H1 (cell line): ENCODE measurements at regions not wholly inside any gene's neighbourhood (a gene's known extent, or its start where the extent isn't known, plus 50 kb on each side); places are given as distances from the start of the nearest gene placed in this dataset.

Source experiments
- JUN ChIP-seq: IDR thresholded peaks from 2 replicates; pipeline ENCODE4 v1.6.1; 2011; ENCODE audit warnings: low read depth, mild to moderate bottlenecking, improper control_type of control experiment, low read length
- KDM4A ChIP-seq: IDR thresholded peaks from one replicate; pipeline ENCODE4 v1.7.1; 2012; ENCODE audit warnings: low read depth, mild to moderate bottlenecking, moderate library complexity, low read length, inconsistent platforms; ENCODE audit not compliant: severe bottlenecking
- KDM5A ChIP-seq: fragments of 200-600 bp; IDR thresholded peaks from 2 replicates; pipeline ENCODE4 v1.7.1; 2012; ENCODE audit warnings: mild to moderate bottlenecking, low read length, inconsistent platforms, mixed read lengths
- SP1 ChIP-seq: IDR thresholded peaks from 2 replicates; pipeline ENCODE4 v1.6.1; 2011; ENCODE audit warnings: low read depth, low read length

GRCh38 chr12:98295681-98296080 lies 219.7 kb upstream of the TMPO start (continued):
- TF ChIP-seq KDM5A (no peak), SP1 (no peak), JUN (no peak), KDM4A (no peak)
